Spleen (tissue), 7 donors: ENCODE measurements at regions not wholly inside any gene's neighbourhood (a gene's known extent, or its start where the extent isn't known, plus 50 kb on each side); places are given as distances from the start of the nearest gene placed in this dataset.

Source experiments
- CTCF ChIP-seq, 11 experiments: fragments of 200-600 bp in 7 of 11; fragments of 450-650 bp in 4 of 11; sonication (generic) in 4 of 11; IDR thresholded peaks in 8 of 11; conservative IDR thresholded peaks in 3 of 11; 1 replicate in 7 of 11; 2 replicates in 4 of 11; pipeline versions ENCODE4 v1.4.0 to v1.8.0; 2016 to 2021; ENCODE audit warnings: antibody characterized with exemption in 11 of 11, inconsistent platforms in 4 of 11, mild to moderate bottlenecking in 1 of 11
- POLR2A ChIP-seq, 3 donors: fragments of 450-650 bp; IDR thresholded peaks; one replicate each; pipeline ENCODE4 v1.5.1; 2017; ENCODE audit warnings: antibody characterized with exemption in 3 of 3, mild to moderate bottlenecking in 1 of 3
- donor health status: DM: no; HTN: no; CAD: no; lungs with moderate emphysema.
- donor health status: DM: no; HTN: no; CAD: no.
- donor health status: DM: no; HTN: no; CAD: no.

GRCh38 chr6:135798751-135799515, 52.6 kb upstream of the PDE7B start:
- TF ChIP-seq CTCF (IDR thresholded peaks at IDR 0.05 in 8 of 11, conservative IDR thresholded peaks at IDR 0.05 in 3 of 11) (no peak), POLR2A (IDR thresholded peaks at IDR 0.05) (no peak)
